Posterior vena cava (tissue), 2 donors: ENCODE measurements at regions not wholly inside any gene's neighbourhood (a gene's known extent, or its start where the extent isn't known, plus 50 kb on each side); places are given as distances from the start of the nearest gene placed in this dataset.

Experiments used
- DNase-seq: peaks from one replicate; pipeline ENCODE4 v3.0.0-alpha.2; 2020; ENCODE audit warnings: low spot score
- intact Hi-C, 2 donors: fragments of 100-400 bp; cut with DNase I; formaldehyde crosslinking; loops; one replicate each; pipeline versions ENCODE4 v1.14.1 to v1.14.2; 2022 to 2023
- donor health status: DM: yes; HTN: yes; CAD: no.
- donor health status: DM: yes; HTN: yes; CAD: no.

- intact Hi-C loops = no loop called here
- no peak for DNase-seq
These were observed 295.3 kb upstream of the LYPLAL1 start for GRCh38 chr1:218878369-218878768.

- intact Hi-C loops = no loop called here
- DNase-seq = no peak
These were observed 293.1 kb upstream of the LYPLAL1 start for GRCh38 chr1:218880484-218881060.

DNA sequence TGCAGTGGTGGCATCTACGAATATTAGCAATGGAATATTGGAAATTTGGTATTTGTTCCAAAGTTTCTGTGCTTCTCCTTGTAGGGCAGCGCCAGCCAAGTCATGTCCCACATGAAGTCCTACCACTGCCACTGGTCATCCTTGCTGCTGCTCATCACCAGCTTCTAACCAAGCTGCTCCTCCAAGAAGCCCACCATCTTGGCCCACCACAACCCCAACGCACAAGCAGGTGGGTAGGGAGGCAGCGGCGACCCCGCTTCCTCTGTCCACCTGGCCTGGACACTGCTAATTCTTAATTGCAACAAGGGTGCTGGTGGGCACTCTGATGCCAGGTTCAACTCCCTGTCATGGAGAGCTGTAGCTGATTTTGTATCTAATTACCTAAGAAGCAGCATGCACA is 291.2 kb upstream of the LYPLAL1 start:
- DNase-seq = no peak
- intact Hi-C loops = no loop called here

DNA sequence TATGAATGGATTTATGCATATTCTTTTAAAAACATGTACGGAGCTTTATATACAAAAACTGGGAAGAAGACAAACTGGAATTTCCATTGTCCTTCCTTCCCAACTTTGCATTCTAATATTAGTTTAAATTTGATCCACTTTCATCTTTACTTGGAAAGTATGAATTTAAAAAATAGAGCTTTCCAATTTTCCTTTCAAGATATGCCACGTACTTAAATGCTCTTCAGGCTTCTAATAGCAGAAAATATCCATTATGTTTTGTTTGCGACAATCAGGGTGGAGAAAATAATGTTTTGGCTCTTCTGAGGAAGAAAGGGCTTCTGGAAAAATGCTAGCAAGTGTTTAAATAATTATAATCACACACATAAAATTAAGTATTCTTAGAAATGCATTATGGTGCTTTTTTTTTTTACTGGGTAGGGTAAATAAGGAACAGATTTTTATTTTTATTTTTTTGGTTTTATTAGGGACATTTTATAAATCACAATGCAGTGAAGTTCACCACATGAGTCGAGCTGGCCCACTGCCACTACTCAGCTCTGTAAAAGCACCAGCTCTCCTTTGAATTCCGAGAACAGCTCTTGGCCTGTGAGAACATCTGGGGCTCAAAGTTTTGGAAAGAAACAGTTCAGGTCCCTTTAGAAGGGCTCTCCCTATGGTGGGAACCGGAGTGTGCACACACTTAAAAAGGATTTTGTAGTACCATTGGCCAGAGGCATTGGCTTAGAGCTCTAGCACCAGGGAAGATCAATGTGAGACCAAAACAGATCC is 287.4 kb upstream of the LYPLAL1 start:
- DNase-seq = no peak
- intact Hi-C loops = no loop called here

GRCh38 chr1:218887141-218887925 is 286.3 kb upstream of the LYPLAL1 start:
- no peak for DNase-seq
- intact Hi-C loops = no loop called here

- intact Hi-C loops = no loop called here
- no peak for DNase-seq
These were observed 283.2 kb upstream of the LYPLAL1 start for GRCh38 chr1:218890451-218890850.

DNA sequence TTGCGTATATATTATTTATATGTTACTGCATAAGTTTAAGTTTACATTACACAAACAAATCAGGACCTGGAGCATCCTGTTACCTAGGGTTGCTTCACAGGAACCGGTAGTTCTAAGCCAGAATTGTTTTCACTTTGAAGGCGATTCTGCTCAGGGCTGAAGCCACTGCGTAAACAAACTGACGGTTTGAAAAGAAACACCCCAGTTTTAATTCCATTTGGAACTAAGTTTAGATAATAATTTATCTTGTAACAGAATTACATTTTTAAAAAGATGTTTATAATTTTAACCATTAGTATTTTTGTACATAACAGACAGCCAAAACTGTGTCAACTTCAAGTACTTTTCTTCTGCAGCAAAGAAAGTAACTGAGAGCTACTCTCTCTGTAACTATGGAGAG is 282.1 kb upstream of the LYPLAL1 start:
- intact Hi-C loops = no loop called here
- no peak for DNase-seq

- DNase-seq = no peak
- intact Hi-C loops = no loop called here
These were observed 278.6 kb upstream of the LYPLAL1 start for GRCh38 chr1:218895064-218895587.

- no peak for DNase-seq
- intact Hi-C loops = no loop called here
These were observed 277.5 kb upstream of the LYPLAL1 start for GRCh38 chr1:218896202-218896601.

- DNase-seq = no peak
- intact Hi-C loops = no loop called here
These were observed 274.8 kb upstream of the LYPLAL1 start for GRCh38 chr1:218898921-218899320.

- no peak for DNase-seq
- intact Hi-C loops = no loop called here
These were observed 273.1 kb upstream of the LYPLAL1 start for GRCh38 chr1:218900615-218901014.

- intact Hi-C loops = no loop called here
- DNase-seq = no peak
These were observed 269.3 kb upstream of the LYPLAL1 start for GRCh38 chr1:218904416-218904815.

GRCh38 chr1:218916720-218917119 is 257.0 kb upstream of the LYPLAL1 start:
- intact Hi-C loops = no loop called here
- DNase-seq = no peak

DNA sequence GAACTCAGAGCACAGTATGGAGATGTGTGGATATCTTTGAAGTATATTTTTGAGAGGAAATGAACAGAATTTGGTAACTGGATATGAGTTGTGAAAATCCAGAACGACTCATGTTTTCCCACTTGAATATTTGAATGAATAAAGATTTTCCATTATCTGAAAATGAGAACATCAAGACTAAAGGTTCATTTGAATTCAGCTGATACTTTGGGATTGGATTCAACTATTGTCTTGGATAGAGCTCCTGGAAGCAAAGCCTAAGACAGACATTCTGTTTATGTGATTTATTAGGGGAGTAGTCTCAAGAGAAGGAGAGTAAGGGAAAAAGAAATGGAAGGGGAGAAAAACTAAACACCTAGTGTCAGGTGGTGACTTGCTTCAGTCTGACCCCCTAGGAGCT is 256.0 kb upstream of the LYPLAL1 start:
- intact Hi-C loops = no loop called here
- no peak for DNase-seq

GRCh38 chr1:218925777-218926176 is 247.9 kb upstream of the LYPLAL1 start:
- intact Hi-C loops = no loop called here

GRCh38 chr1:218926631-218927030 is 247.0 kb upstream of the LYPLAL1 start:
- no peak for DNase-seq
- intact Hi-C loops = no loop called here

More at GRCh38 chr1:218925777-218926176, 247.9 kb upstream of the LYPLAL1 start:
- no peak for DNase-seq

DNA sequence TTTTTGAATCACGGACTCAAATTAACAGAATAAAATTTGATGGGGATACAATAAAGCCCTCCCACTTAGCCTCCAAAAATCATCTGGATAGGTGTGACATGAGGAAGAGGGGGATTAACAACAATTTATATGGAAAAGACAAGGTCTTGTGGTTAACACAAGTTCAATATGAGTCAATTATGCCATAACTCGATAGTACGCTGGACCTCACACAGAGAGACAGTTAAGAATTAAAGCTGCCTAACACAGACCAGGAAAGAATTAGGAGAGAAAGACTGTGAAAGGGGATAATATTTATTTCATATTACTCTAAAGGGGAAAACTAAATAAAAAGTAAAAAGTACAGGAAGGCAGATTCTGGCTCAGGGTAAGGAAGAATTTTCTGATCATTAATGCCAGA is 243.7 kb upstream of the LYPLAL1 start:
- intact Hi-C loops = no loop called here
- DNase-seq = no peak

DNA sequence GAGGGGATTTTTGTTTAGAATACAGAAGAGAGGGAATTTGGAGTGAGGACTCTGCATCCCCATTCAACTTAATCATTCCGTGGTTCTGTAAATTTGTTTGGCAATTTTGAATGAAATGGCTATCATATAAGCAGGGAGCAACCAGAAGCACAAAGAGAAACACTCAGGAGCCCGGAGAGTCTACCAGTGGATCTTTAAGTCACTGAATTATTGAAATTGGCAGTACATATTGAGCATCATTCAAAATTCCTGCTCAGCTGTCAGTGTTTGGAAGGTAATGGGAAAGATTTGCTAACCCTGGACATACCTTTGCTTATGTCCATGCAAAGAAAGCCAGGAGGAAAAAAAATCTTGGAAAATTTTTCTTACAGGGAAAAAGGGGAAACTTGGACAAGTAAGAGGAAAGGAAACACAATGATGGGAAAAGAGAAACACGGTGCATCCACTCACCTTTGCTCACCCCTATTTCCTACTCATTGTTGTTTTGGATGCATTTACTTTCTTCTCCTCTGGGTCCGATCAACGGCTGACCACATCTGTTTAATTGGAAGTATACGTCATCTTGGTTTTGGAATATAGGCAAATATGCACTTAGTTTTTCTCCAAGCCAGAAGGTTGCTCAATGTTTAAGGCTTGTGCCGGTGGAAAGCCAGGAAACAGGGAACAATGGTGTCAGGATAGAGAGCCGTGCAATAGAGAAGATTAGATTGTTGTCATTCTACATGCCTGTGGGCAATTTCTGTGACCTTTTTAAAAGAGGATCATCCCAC is 243.0 kb upstream of the LYPLAL1 start:
- intact Hi-C loops = no loop called here
- DNase-seq = no peak

GRCh38 chr1:218931324-218931723 is 242.4 kb upstream of the LYPLAL1 start:
- DNase-seq = no peak
- intact Hi-C loops = no loop called here

- intact Hi-C loops = no loop called here
- DNase-seq = no peak
These were observed 240.2 kb upstream of the LYPLAL1 start for GRCh38 chr1:218933513-218933912.
